ENCODE measurements at regions not wholly inside any gene's neighbourhood (a gene's known extent, or its start where the extent isn't known, plus 50 kb on each side); places are given as distances from the start of the nearest gene placed in this dataset.
"Not testable (repeated sequence)": the region's sequence is repeated elsewhere in the genome, so short reads cannot be mapped to it uniquely, and the experiment has no call there.

DNA sequence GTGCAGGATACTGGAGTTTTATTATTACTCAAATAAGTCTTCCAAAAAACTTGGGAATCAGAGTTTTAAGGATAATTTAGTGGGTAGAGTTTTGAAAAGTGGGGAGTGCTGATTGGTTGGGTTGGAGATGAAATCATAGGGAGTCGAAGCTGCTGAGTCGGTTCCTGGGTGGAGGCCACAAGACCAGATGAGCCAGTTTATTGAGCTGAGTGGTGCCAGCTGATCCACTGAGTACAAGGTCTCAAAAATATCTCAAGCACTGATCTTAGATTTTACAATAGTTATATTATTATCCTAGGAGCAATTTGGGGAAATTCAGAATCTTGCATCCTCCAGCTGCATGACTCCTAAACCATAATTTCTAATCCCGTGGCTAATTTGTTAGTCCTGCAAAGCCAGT lies 804.9 kb upstream of the SEMA6A start:
- DNase-seq (ENCODE audit: insufficient read length, low spot score), result no peak
- TF ChIP-seq POLR2AphosphoS5 (IDR thresholded peaks at IDR 0.05; ENCODE audit: low read depth, low read length) (no peak), SPI1 (IDR thresholded peaks at IDR 0.05; ENCODE audit: low read depth, low read length) (no peak), PAX5 (IDR thresholded peaks at IDR 0.05; ENCODE audit: insufficient read depth, low read length, severe bottlenecking) (no peak), TAF1 (IDR thresholded peaks at IDR 0.05; ENCODE audit: low read depth, low read length) (no peak), POLR2A (IDR thresholded peaks at IDR 0.05; ENCODE audit: low read depth, low read length) (no peak), POU2F2 (IDR thresholded peaks at IDR 0.05; ENCODE audit: low read depth, low read length) (no peak)
- FAIRE-seq, result no peak

DNA sequence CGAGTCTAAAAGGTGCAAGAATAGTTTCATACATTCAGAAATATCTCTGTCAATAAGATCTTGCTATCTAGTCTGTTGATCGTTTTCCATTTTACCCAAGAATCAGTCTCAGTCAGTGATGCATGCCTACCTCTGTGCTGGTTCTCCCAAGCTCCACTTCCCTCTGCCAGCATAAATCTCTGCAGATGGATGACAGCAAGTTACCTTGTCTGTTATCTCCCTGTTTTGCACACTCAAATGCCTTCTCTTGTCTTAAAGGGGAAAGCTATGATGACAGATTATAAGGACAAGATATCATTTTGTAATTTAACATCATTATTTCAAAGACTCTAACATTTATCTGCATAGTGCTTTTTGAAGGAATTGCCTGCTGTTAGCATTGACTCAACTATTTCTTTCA lies 802.1 kb upstream of the SEMA6A start:
- FAIRE-seq, result no peak
- TF ChIP-seq POU2F2 (IDR thresholded peaks at IDR 0.05; ENCODE audit: low read depth, low read length) (no peak), TAF1 (IDR thresholded peaks at IDR 0.05; ENCODE audit: low read depth, low read length) (no peak), SPI1 (IDR thresholded peaks at IDR 0.05; ENCODE audit: low read depth, low read length) (no peak), POLR2A (IDR thresholded peaks at IDR 0.05; ENCODE audit: low read depth, low read length) (no peak), PAX5 (IDR thresholded peaks at IDR 0.05; ENCODE audit: insufficient read depth, low read length, severe bottlenecking) (no peak), POLR2AphosphoS5 (IDR thresholded peaks at IDR 0.05; ENCODE audit: low read depth, low read length) (no peak)
- DNase-seq (ENCODE audit: insufficient read length, low spot score), result no peak

DNA sequence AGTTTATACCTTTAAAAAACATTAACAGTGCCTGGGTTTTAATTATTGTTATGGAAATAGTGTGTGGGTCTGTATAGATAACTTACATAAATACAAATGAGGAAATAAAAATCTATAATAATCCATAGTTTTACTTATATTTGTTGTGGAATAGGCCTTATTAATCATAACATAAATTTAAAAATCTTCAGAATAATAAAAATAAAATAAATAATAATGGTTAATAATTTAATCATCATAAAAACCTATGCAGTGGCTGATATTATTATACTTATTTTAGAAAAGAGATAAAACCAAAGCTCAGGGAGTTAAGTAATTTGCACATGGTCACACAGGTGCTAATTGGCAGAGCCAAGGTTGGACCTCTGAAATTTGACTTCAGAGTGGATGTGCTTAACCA lies 785.3 kb upstream of the SEMA6A start:
- DNase-seq (ENCODE audit: insufficient read length, low spot score), result no peak
- no peak for TF ChIP-seq TAF1 (IDR thresholded peaks at IDR 0.05; ENCODE audit: low read depth, low read length)
- no peak for TF ChIP-seq POU2F2 (IDR thresholded peaks at IDR 0.05; ENCODE audit: low read depth, low read length)
- FAIRE-seq, result no peak

DNA sequence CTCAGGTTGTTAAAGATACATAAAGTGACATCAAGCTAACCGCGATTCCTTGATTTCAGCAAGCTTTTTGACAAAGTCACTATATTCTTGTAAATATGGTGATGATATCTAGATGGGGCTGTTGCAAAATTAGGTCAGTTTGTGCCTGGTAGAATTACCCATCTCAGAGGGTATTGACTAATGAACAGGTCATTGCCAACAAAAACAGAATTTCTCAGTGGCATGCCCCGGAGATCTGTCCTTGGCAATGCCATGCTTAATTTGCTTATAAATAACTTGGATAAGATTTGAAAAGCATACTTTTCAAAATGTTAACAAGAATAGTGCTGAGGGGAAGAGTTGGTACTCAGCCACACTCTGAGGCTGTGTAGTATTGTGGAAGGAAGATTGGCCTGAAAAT lies 783.3 kb upstream of the SEMA6A start:
- TF ChIP-seq POU2F2 (IDR thresholded peaks at IDR 0.05; ENCODE audit: low read depth, low read length), result no peak
- no peak for TF ChIP-seq PAX5 (IDR thresholded peaks at IDR 0.05; ENCODE audit: insufficient read depth, low read length, severe bottlenecking)
- TF ChIP-seq TAF1 (IDR thresholded peaks at IDR 0.05; ENCODE audit: low read depth, low read length), result no peak
- TF ChIP-seq POLR2AphosphoS5 (IDR thresholded peaks at IDR 0.05; ENCODE audit: low read depth, low read length), result no peak
- TF ChIP-seq POLR2A (IDR thresholded peaks at IDR 0.05; ENCODE audit: low read depth, low read length), result no peak
- no peak for TF ChIP-seq SPI1 (IDR thresholded peaks at IDR 0.05; ENCODE audit: low read depth, low read length)
- DNase-seq (ENCODE audit: insufficient read length, low spot score), result no peak
- FAIRE-seq, result no peak

DNA sequence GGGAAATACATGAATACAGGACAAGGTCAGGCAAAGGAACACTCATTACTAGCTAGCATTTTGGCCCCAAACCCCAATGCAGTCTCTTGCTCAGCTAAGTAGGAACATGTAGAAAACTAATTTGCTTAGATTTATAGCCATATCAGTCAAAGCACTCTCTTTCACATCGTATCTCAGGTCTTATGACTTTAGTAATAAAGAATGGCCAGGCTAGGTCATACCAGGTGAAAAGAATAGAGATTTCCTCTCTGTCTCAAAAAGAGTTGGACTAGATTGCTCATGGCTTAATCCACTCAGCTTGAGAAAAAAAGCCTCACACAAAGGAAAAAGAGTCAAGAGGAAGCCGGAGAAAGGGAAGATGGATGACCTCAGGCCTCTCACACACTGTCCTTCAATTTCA lies 772.7 kb upstream of the SEMA6A start:
- TF ChIP-seq POLR2AphosphoS5 (IDR thresholded peaks at IDR 0.05; ENCODE audit: low read depth, low read length) (no peak), POLR2A (IDR thresholded peaks at IDR 0.05; ENCODE audit: low read depth, low read length) (no peak), SPI1 (IDR thresholded peaks at IDR 0.05; ENCODE audit: low read depth, low read length) (no peak), PAX5 (IDR thresholded peaks at IDR 0.05; ENCODE audit: insufficient read depth, low read length, severe bottlenecking) (no peak)
- FAIRE-seq, result no peak
- no peak for DNase-seq (ENCODE audit: insufficient read length, low spot score)

DNA sequence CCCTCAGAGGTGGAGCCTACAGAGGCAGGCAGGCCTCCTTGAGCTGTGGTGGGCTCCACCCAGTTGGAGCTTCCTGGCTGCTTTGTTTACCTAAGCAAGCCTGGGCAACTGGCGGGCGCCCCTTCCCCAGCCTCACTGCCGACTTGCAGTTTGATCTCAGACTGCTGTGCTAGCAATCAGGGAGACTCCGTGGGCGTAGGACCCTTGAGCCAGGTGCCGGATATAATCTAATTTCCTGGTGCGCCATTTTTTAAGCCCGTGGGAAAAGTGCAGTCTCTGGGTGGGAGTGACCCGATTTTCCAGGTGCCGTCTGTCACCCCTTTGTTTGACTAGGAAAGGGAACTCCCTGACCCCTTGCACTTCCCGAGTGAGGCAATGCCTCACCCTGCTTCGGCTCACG lies 769.1 kb upstream of the SEMA6A start:
- not testable (repeated sequence) for FAIRE-seq; DNase-seq (ENCODE audit: insufficient read length, low spot score)

DNA sequence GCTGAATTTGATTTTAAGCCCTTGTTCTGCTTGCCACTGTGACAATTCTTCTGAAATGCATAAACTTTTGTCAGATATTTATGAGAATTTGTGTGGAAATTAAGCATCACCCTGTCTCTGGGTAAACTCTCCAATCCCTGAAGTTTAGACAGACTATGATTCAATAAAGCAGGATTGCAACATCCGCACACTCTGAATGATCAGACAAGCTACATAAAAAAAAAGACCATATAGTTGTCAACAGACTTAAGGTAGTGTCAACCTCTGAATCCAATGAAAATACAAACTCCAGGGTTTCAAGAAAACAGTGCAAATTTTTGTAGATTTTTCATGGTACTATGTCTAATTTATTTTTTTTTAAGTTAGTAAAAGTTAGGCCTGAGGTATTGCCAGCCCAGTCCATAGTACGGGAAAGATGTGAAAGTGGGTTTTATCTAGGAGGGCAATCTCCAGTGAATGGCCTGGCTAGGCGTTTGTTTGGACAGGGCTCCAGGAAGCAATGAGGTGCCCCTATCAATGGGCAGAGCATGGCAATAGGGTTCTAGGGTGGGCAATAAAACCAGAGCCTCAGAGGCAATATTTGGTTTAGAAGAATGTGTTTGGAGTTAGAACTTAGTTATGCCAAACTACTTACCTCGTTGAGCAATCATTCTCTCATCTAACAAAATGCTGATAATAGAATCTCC lies 762.6 kb upstream of the SEMA6A start:
- FAIRE-seq (no peak), DNase-seq (ENCODE audit: insufficient read length, low spot score) (no peak)
- TF ChIP-seq POLR2A (IDR thresholded peaks at IDR 0.05; ENCODE audit: low read depth, low read length), result no peak

DNA sequence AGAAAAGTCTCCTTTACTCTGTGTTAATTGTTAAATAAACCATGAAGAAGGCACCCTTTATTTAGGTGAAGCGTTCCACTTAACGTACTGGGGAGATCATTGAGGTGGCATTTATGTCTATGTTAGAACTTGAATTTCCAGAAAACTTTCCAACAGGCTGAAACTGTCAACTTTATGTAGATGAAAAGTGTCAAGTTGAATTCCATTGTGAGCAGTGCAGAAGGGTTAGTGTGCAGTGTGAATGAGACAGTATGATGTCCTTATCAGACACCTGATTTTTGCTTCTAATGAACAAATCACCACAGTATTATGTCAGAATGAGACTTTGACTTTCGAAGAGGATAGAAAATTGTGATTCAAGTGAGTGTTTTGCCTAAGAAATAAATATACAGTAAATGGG lies 761.6 kb upstream of the SEMA6A start:
- DNase-seq (ENCODE audit: insufficient read length, low spot score) (no peak), FAIRE-seq (no peak)
- TF ChIP-seq TAF1 (IDR thresholded peaks at IDR 0.05; ENCODE audit: low read depth, low read length) (no peak), SPI1 (IDR thresholded peaks at IDR 0.05; ENCODE audit: low read depth, low read length) (no peak), POLR2A (IDR thresholded peaks at IDR 0.05; ENCODE audit: low read depth, low read length) (no peak), PAX5 (IDR thresholded peaks at IDR 0.05; ENCODE audit: insufficient read depth, low read length, severe bottlenecking) (no peak), POLR2AphosphoS5 (IDR thresholded peaks at IDR 0.05; ENCODE audit: low read depth, low read length) (no peak), POU2F2 (IDR thresholded peaks at IDR 0.05; ENCODE audit: low read depth, low read length) (no peak)

DNA sequence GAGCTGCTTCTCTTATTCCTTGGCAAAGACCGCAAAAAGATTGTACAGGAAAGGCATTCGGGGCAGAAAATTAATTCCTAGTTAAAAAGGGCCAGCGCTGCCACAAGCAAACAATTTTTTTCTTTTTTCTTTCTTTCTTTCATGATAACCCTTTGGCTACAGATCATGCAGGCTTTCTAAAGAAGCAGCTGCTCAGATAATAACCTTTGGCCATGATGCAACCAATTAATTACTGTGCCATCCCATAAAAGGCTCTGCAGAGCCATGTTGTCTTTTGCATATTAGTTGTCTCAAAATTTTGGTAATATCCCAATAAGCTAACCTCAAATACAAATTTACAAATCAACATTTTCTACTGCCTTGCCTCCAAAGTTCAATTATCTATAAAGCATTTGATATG lies 758.4 kb upstream of the SEMA6A start:
- DNase-seq (ENCODE audit: insufficient read length, low spot score), result no peak
- FAIRE-seq, result no peak
- TF ChIP-seq POLR2AphosphoS5 (IDR thresholded peaks at IDR 0.05; ENCODE audit: low read depth, low read length) (no peak), PAX5 (IDR thresholded peaks at IDR 0.05; ENCODE audit: insufficient read depth, low read length, severe bottlenecking) (no peak), TAF1 (IDR thresholded peaks at IDR 0.05; ENCODE audit: low read depth, low read length) (no peak), POLR2A (IDR thresholded peaks at IDR 0.05; ENCODE audit: low read depth, low read length) (no peak), POU2F2 (IDR thresholded peaks at IDR 0.05; ENCODE audit: low read depth, low read length) (no peak), SPI1 (IDR thresholded peaks at IDR 0.05; ENCODE audit: low read depth, low read length) (no peak)

DNA sequence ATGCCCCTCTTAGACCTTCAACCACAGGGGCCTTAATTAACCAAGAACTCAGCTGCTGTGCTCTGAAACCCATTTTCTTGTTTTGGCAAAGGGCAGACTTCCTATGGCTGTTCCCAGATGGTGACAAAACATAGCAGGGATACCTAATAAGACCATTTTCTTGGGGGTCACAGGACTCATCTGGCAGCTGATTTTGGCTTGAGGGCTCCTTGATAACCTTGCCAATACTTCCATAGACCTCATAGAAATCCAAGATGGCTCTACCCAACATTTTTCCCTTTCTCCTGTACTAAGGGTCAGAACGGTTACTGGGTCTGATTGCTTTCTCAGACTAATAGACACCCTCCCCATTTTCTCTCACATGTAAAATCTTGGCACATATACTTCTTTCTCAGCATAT lies 757.7 kb upstream of the SEMA6A start:
- no peak for FAIRE-seq
- TF ChIP-seq TAF1 (IDR thresholded peaks at IDR 0.05; ENCODE audit: low read depth, low read length) (no peak), PAX5 (IDR thresholded peaks at IDR 0.05; ENCODE audit: insufficient read depth, low read length, severe bottlenecking) (no peak), POU2F2 (IDR thresholded peaks at IDR 0.05; ENCODE audit: low read depth, low read length) (no peak), POLR2AphosphoS5 (IDR thresholded peaks at IDR 0.05; ENCODE audit: low read depth, low read length) (no peak), SPI1 (IDR thresholded peaks at IDR 0.05; ENCODE audit: low read depth, low read length) (no peak)

DNA sequence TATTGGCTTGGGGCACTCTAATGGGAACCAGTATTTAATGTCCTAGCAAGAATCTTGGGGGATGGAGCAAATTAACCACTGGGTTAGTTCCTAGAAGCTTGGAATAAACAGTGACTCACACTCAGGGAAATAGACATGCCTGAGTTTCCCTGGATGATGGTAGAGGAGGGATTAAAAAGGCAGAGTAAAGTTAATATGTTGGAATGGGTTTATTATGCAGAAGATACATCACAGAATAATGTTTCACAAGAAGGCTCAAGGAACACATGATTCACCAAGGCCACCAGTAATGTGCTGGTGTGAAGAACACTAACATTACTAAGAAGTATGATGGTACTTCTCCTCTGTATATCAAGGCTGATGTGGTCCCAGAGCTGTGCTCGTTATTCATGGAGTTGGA lies 752.9 kb upstream of the SEMA6A start:
- DNase-seq (ENCODE audit: insufficient read length, low spot score) (no peak), FAIRE-seq (no peak)
- TF ChIP-seq POLR2A (IDR thresholded peaks at IDR 0.05; ENCODE audit: low read depth, low read length), result no peak
- TF ChIP-seq TAF1 (IDR thresholded peaks at IDR 0.05; ENCODE audit: low read depth, low read length), result no peak
- TF ChIP-seq PAX5 (IDR thresholded peaks at IDR 0.05; ENCODE audit: insufficient read depth, low read length, severe bottlenecking), result no peak
- TF ChIP-seq POU2F2 (IDR thresholded peaks at IDR 0.05; ENCODE audit: low read depth, low read length), result no peak
- no peak for TF ChIP-seq SPI1 (IDR thresholded peaks at IDR 0.05; ENCODE audit: low read depth, low read length)
- TF ChIP-seq POLR2AphosphoS5 (IDR thresholded peaks at IDR 0.05; ENCODE audit: low read depth, low read length), result no peak

More for the DNA sequence above, 757.7 kb upstream of the SEMA6A start:
- DNase-seq (ENCODE audit: insufficient read length, low spot score), result no peak
